ENCODE measurements at regions not wholly inside any gene's neighbourhood (a gene's known extent, or its start where the extent isn't known, plus 50 kb on each side); places are given as distances from the start of the nearest gene placed in this dataset.

GRCh38 chr4:183763990-183764754, 105.1 kb downstream of the TRAPPC11 start:
- no peak for DNase-seq

- DNase-seq: no peak
These were observed 106.3 kb downstream of the TRAPPC11 start for GRCh38 chr4:183765251-183765911.

GRCh38 chr4:183766140-183766539, 107.0 kb downstream of the TRAPPC11 start:
- DNase-seq: no peak

GRCh38 chr4:183770906-183771305, 111.8 kb downstream of the TRAPPC11 start:
- DNase-seq: no peak

- DNase-seq: no peak
These were observed 113.3 kb downstream of the TRAPPC11 start for GRCh38 chr4:183772361-183772760.

GRCh38 chr4:183773790-183774189, 114.7 kb downstream of the TRAPPC11 start:
- no peak for DNase-seq

- DNase-seq: no peak
These were observed 121.8 kb upstream of the STOX2 start for GRCh38 chr4:183783306-183783705.

GRCh38 chr4:183783991-183784553, 121.0 kb upstream of the STOX2 start:
- no peak for DNase-seq

GRCh38 chr4:183788308-183788905, 116.7 kb upstream of the STOX2 start:
- no peak for DNase-seq

- DNase-seq: no peak
These were observed 115.5 kb upstream of the STOX2 start for GRCh38 chr4:183789657-183790056.

GRCh38 chr4:183790661-183791060, 114.4 kb upstream of the STOX2 start:
- DNase-seq: no peak

- no peak for DNase-seq
These were observed 108.1 kb upstream of the STOX2 start for GRCh38 chr4:183797011-183797444.

- DNase-seq: no peak
These were observed 107.4 kb upstream of the STOX2 start for GRCh38 chr4:183797445-183798300.

- DNase-seq: no peak
These were observed 106.5 kb upstream of the STOX2 start for GRCh38 chr4:183798301-183799253.

GRCh38 chr4:183801457-183802165, 103.5 kb upstream of the STOX2 start:
- no peak for DNase-seq

GRCh38 chr4:183806341-183806740, 98.8 kb upstream of the STOX2 start:
- no peak for DNase-seq

GRCh38 chr4:183807420-183808096, 97.5 kb upstream of the STOX2 start:
- no peak for DNase-seq

GRCh38 chr4:183808097-183808456, 97.0 kb upstream of the STOX2 start:
- DNase-seq: no peak

- DNase-seq: no peak
These were observed 92.5 kb upstream of the STOX2 start for GRCh38 chr4:183812567-183812966.

- no peak for DNase-seq
These were observed 90.6 kb upstream of the STOX2 start for GRCh38 chr4:183814461-183814860.

Data from CD4-positive, alpha-beta T cell treated with Interleukin-15 for 1 hour (primary cell).